NCI-H2171 treated with DMSO at 0.1 percent for 48 hours (cell line): ENCODE measurements at regions not wholly inside any gene's neighbourhood (a gene's known extent, or its start where the extent isn't known, plus 50 kb on each side); places are given as distances from the start of the nearest gene placed in this dataset.

ENCODE experiments used
- DNase-seq: peaks from one replicate; lab custom pipeline; 2025; lab: John Stamatoyannopoulos, UW

DNA sequence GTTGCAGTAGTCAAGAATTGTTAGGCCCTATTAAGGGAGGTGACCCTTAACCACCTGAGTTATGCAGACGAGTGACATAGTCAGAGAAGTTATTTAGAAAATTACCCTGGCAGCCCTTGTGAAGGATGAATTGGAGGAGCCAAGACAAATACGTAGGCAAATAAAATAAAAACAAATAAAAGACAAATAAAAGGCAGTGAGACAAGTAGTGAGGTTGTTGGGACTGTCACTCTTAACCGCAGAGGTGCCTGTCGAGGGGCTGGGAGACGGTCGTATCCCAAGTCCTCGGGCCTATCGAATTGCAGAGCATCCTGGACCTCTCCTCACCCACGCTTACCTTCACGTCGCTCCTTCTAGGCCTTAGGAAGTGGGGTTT, 58.0 kb upstream of the ZC4H2 start:
- DNase-seq: no peak
